ENCODE measurements at regions not wholly inside any gene's neighbourhood (a gene's known extent, or its start where the extent isn't known, plus 50 kb on each side); places are given as distances from the start of the nearest gene placed in this dataset.
"Not testable (repeated sequence)": the region's sequence is repeated elsewhere in the genome, so short reads cannot be mapped to it uniquely, and the experiment has no call there.

GRCh38 chr5:163569284-163569683 is 63.9 kb downstream of the MAT2B start:
- peak; percentile 28 for DNase-seq (ENCODE audit: low read depth, low spot score)

GRCh38 chr5:163571744-163572143 is 66.3 kb downstream of the MAT2B start:
- DNase-seq (ENCODE audit: low read depth, low spot score) = peak; percentile 95

GRCh38 chr5:163574472-163575440 is 69.3 kb downstream of the MAT2B start:
- DNase-seq (ENCODE audit: low read depth, low spot score) = no peak

DNA sequence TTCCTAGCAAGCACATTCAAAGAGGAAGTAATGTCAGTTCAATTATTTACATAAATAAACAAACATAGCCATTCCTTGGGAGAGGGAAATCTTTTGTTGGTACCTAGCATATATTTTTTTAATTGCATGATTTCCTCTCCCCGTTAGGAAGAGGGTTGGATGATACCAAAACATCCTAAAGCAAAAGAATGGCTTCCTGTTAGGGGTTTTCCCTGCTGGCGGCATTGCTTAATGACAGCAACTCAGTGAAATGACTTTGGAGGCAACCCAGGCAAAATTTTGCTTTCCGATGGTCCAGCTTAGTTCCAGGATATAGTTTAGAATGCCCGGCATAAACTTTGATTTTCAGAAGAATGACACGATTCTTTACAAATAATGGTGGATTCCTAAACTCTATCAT is 73.2 kb downstream of the MAT2B start:
- DNase-seq (ENCODE audit: low read depth, low spot score) = peak; percentile 10

DNA sequence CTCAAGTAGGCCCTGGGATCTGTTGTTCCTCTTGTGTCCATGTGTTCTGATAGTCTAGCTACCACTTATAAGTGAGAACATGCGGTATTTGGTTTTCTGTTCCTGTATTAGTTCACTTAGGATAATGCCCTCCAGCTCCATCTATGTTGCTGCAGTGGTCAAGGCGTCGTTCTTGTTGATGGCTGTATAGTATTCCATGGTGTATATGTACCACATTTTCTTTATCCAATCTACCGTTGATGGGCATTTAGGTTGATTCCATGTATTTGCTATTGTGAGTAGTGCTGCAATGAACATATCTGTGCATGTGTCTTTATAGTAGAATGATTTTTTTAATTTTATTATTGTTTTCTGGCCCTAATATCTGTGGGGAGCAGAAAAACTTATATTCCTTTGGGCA is 74.3 kb downstream of the MAT2B start:
- no peak for DNase-seq (ENCODE audit: low read depth, low spot score)

GRCh38 chr5:163580516-163580915 is 75.1 kb downstream of the MAT2B start:
- no peak for DNase-seq (ENCODE audit: low read depth, low spot score)

DNA sequence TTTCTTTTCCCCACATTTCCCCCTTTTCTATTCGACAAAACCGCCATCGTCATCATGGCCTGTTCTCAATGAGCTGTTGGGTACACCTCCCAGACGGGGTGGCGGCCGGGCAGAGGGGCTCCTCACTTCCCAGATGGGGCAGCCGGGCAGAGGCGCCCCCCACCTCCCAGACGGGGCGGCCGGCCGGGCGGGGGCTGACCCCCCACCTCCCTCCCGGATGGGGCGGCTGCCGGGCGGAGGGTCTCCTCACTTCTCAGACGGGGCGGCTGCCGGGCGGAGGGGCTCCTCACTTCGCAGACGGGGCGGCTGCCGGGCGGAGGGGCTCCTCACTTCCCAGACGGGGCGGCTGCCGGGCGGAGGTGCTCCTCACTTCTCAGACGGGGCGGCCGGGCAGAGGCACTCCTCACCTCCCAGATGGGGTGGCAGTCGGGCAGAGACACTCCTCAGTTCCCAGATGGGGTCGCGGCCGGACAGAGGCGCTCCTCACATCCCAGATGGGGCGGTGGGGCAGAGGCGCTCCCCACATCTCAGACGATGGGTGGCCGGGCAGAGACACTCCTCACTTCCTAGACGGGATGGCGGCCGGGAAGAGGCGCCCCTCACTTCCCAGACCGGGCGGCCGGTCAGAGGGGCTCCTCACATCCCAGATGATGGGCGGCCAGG is 78.2 kb downstream of the MAT2B start:
- DNase-seq (ENCODE audit: low read depth, low spot score) = not testable (repeated sequence)

DNA sequence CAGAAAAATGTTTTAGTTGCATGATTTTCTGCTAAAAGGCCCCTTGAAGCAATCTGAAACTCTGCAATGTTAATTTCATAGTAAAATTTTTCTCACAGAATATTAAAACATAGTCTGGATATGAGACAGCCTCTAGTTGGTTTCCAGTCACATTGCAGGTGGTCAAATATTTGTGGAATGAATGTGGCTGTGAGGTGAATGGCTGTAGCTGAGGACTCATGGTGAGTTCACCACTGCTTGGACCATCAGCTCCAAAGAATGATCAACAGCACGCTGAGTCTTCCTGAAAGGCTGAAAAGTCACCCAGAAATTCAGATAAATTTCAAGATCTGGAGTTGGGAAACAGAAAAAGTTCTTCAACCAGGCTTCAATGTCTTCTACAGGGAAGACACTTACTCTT is 79.8 kb downstream of the MAT2B start:
- DNase-seq (ENCODE audit: low read depth, low spot score) = peak; percentile 74

- DNase-seq (ENCODE audit: low read depth, low spot score) = peak; percentile 54
Measured at GRCh38 chr5:163586531-163586956, 81.1 kb downstream of the MAT2B start.

GRCh38 chr5:163594951-163595350 is 89.5 kb downstream of the MAT2B start:
- DNase-seq (ENCODE audit: low read depth, low spot score) = no peak

GRCh38 chr5:163595932-163596607 is 90.7 kb downstream of the MAT2B start:
- no peak for DNase-seq (ENCODE audit: low read depth, low spot score)

DNA sequence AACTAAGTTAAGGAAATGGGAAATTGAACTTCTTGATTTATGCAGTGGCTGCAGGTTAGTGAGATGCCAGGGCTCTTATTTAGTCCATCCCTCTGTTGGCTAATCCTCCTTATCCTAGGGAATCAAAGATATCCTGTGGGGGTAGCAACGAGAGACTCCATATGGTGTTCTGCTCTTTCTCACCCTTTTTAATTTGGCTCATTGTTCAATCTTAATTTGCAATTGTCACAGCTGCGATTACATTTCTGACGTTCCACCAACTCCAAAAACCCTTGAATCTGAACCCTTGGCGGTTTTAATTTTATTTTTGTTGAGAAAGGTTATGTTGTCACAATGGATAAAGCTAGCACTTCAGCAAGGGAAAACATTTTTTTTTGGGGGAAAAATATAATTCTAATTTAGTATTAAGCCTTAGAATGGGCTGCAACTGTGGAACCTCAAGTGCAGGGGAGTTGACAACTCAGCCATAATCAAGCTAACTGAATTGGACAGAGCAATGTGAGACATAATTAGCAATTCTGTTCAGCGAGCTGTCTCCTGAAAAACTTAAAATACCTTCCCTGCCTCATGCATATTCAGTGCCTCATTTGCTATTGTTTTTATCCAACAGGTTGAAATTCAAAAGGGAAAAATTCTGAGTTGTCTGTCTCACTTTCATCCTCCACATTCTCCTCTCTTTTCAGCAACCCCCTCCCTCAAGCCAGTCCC is 91.3 kb downstream of the MAT2B start:
- DNase-seq (ENCODE audit: low read depth, low spot score) = no peak

DNA sequence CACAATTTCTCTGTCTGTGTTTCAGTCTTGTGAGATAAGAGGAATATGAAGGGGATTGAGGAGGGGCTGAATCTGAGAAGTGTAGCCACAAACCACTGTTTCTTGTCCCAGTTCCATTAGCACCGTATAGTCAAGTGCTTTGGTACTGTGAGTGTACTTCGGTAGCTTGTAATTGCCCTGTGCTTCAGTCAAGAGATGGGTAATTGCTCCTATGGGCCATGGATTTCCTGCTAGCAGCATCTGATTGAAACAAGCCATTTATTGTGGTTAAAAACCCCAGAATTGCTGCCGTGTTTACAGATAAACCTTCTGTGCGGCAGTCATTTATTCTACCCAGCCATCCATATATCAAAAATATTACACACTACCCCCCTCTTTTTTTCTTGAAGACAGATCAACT is 98.6 kb downstream of the MAT2B start:
- DNase-seq (ENCODE audit: low read depth, low spot score) = no peak

- DNase-seq (ENCODE audit: low read depth, low spot score) = no peak
Measured at GRCh38 chr5:163607256-163607655, 101.8 kb downstream of the MAT2B start.

DNA sequence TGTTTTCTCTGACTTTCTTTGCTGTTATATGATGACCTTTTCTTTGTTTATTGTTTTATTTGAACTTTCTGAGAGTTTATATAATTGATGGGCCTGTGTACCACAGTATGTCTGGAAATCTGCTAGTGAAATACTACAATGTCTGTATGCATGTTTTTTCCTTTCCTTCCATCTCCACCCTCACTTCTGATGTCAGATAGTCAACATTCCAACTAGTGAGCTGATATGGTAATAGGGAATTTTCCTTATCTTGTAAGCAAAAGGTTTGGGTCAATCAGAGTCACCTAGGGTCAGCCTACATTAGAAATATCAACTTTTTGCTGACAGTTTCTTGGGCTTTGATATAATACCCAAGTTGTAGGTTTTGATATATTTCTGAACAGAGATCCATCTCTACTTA is 103.2 kb downstream of the MAT2B start:
- no peak for DNase-seq (ENCODE audit: low read depth, low spot score)

GRCh38 chr5:163609910-163610309 is 104.5 kb downstream of the MAT2B start:
- no peak for DNase-seq (ENCODE audit: low read depth, low spot score)

- DNase-seq (ENCODE audit: low read depth, low spot score) = no peak
Measured at GRCh38 chr5:163612358-163613149, 107.1 kb downstream of the MAT2B start.

GRCh38 chr5:163613150-163613442 is 107.7 kb downstream of the MAT2B start:
- DNase-seq (ENCODE audit: low read depth, low spot score) = no peak

DNA sequence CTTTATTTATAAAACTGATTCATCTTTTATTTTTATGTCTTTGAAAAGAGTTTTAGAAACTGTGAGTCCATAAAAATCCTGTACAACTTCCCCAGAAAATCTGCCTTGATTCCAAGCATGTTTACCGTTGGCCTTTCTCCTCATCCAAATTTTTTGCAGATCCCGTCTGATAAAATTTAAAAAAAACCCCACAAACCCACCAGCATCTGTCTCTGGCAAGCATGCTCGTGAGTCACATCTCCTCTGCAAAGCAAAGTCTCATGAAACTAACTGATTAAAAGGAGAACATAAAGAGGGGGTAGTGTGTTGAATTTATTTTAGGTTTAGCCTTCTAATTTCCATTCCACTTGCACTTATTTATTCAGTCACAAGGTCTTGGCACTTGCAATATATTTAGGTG is 109.4 kb downstream of the MAT2B start:
- DNase-seq (ENCODE audit: low read depth, low spot score) = peak; percentile 6

DNA sequence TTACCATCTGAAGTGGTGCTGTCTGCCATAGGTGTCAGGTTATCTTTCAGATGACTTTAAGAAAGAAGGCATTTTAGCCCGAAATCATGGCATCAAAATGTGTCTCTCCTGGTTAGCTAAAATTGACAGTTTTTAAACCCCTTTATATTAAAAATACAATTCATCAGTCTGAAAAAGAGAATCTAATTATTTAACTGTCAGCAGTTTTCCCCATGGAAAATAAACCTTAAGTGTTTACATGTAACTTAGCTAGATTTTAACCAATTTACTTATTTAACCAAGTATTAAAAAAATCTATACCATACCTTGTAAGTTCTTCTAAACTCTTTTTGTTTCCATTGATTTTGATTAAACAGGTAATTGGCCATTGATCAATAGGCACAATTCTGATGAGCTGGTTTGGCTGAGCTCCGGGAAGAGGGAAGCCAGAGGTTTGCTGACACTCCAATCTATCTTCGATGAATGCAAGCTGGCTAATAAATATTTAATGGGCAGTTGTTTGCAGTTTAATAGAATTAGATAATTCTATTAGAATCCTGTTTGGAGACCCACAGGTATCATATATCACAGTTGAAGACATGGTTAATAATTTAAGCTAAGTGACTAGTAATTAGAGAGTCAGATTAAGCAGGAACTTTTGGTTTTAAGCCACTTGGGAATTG is 114.0 kb downstream of the MAT2B start:
- no peak for DNase-seq (ENCODE audit: low read depth, low spot score)

DNA sequence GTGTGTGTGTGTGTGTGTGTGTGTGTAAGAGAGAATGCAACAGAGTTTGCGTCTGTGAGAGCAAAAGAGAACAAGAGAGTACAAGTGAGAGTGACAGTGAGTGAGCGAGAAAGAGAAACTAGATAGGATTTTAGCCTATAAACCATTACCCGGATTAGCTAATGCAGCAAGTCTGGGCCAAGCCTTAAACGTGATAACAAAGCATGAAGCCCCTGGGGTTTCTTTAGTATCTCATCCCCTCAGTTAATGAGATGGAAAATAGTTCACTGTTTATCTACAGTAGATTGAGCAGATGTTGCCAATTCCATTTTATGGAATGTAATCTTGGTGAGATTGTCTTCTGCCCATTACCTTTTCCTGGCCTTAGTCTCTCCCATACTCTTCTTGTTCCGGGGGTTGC is 114.5 kb downstream of the MAT2B start:
- no peak for DNase-seq (ENCODE audit: low read depth, low spot score)
